ENCODE measurements at regions not wholly inside any gene's neighbourhood (a gene's known extent, or its start where the extent isn't known, plus 50 kb on each side); places are given as distances from the start of the nearest gene placed in this dataset.
"Not testable (repeated sequence)": the region's sequence is repeated elsewhere in the genome, so short reads cannot be mapped to it uniquely, and the experiment has no call there.

- no peak for DNase-seq (ENCODE audit: low read depth)
These were observed 552.8 kb downstream of the SLITRK5 start for GRCh38 chr13:88223958-88224357.

GRCh38 chr13:88235441-88235840 is 564.3 kb downstream of the SLITRK5 start:
- DNase-seq (ENCODE audit: low read depth), result no peak

GRCh38 chr13:88246239-88246638 is 575.1 kb downstream of the SLITRK5 start:
- no peak for DNase-seq (ENCODE audit: low read depth)

- DNase-seq (ENCODE audit: low read depth), result no peak
These were observed 577.2 kb downstream of the SLITRK5 start for GRCh38 chr13:88248393-88248792.

GRCh38 chr13:88257706-88258105 is 586.5 kb downstream of the SLITRK5 start:
- no peak for DNase-seq (ENCODE audit: low read depth)

DNA sequence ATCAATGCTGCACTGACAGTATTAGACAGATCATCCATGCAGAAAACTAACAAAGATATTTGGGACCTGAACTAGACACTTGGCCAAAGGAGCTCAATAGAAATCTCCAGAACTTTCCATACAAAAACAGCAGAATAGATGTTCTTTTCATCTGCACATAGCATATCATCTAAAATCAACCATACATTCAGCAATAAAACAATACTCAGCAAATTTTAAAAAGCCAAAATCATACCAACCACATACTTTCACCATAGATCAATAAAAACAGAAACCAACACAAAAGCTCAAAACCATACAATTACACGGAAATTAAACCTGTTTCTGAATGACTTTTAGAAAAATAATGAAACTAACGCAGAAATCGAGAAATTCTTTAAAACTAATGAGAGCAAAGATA is 592.6 kb downstream of the SLITRK5 start:
- no peak for DNase-seq (ENCODE audit: low read depth)

GRCh38 chr13:88281841-88282240 is 610.7 kb downstream of the SLITRK5 start:
- peak; percentile 2 for DNase-seq (ENCODE audit: low read depth)

DNA sequence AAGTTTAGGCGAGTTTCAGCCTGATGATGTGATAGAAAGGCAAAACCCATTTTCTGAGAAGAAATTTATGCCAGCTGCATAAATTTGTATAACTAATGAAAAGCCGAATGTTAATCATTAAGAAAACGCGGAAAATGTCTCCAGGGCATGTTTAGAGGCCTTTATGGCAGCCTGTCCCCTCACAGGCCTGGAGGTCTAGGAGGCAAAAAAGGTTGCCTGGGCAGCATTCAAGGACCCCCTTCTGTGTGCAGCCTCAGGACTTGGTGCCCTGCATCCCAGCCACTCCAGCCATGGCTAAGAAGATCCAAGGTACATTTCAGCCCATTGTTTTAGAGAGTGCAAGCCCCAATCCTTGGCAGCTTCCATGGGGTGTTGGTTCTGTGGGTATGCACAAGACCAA is 614.2 kb downstream of the SLITRK5 start:
- no peak for DNase-seq (ENCODE audit: low read depth)

- peak; percentile 22 for DNase-seq (ENCODE audit: low read depth)
These were observed 617.2 kb downstream of the SLITRK5 start for GRCh38 chr13:88288326-88288725.

DNA sequence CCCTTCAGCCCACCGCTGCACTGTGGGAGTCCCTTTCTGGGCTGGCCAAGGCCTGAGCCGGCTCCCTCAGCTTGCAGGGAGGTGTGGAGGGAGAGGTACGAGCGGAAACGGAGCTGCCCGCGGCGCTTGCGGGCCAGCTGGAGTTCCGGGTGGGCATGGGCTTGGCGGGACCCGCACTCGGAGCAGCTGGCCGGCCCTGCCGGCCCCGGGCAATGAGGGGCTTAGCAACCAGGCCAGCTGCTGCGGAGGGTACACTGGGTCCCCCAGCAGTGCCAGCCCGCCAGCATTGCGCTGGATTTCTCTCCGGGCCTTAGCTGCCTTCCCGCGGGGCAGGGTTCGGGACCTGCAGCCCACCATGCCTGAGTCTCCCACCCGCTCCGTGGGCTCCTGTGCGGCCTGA is 620.6 kb downstream of the SLITRK5 start:
- not testable (repeated sequence) for DNase-seq (ENCODE audit: low read depth)

GRCh38 chr13:88294368-88294767 is 623.2 kb downstream of the SLITRK5 start:
- DNase-seq (ENCODE audit: low read depth), result no peak

DNA sequence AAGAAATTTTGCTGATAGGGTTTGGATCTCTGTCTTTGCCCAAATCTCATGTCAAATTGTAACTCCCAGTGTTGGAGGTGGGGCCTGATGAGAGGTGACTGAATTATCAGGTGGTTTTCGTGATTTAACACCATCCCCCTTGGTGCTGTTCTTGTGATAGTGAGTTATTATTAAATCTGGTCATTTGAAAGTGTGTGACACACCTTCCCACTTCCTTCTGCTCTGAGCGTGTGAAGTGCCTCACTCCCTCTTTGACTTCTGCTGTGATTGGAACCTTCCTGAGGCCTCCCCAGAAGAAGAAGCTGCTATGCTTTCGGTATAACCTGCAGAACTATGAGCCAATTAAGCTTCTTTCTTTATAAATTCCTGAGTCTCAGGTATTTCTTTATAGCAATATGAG is 632.0 kb downstream of the SLITRK5 start:
- no peak for DNase-seq (ENCODE audit: low read depth)

DNA sequence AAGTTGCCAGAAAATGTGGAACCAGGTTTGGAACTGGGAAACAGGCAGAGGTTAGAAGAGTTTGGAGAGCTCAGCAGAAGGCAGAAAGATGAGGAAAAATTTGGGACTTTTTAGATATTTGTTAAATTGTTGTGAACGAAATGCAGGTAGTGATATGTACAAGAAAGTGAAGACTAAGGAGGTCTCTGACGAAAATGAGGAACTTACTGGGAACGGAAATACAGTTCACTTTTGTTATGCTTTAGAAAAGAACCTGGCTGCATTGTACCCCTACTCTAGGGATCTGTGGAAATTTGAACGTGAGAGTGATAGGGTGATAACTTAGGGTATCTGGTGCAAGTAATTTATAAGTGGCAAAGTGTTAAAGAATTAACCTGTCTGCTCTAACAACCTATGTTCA is 632.4 kb downstream of the SLITRK5 start:
- no peak for DNase-seq (ENCODE audit: low read depth)

DNA sequence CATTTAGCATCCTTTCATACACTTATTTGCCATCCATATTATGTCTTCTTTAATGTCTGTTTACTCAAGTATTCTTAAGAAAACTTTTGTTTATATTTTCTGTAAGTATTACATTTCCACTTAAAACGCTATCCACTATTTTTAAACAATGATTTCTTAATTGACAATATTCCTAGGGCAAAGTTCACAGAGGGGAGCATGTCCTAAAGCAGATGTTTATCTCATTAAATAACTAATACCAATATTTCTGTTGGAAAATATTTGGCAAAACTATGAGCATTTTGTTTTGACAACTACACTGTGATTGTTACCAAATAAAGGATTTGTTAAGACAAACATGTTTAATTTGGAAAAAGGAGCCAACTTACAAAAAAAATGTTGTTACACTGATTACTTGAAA is 643.3 kb downstream of the SLITRK5 start:
- DNase-seq (ENCODE audit: low read depth), result no peak

GRCh38 chr13:88329066-88329465 is 657.9 kb downstream of the SLITRK5 start:
- DNase-seq (ENCODE audit: low read depth), result no peak

- DNase-seq (ENCODE audit: low read depth), result no peak
These were observed 668.1 kb downstream of the SLITRK5 start for GRCh38 chr13:88339271-88339741.

DNA sequence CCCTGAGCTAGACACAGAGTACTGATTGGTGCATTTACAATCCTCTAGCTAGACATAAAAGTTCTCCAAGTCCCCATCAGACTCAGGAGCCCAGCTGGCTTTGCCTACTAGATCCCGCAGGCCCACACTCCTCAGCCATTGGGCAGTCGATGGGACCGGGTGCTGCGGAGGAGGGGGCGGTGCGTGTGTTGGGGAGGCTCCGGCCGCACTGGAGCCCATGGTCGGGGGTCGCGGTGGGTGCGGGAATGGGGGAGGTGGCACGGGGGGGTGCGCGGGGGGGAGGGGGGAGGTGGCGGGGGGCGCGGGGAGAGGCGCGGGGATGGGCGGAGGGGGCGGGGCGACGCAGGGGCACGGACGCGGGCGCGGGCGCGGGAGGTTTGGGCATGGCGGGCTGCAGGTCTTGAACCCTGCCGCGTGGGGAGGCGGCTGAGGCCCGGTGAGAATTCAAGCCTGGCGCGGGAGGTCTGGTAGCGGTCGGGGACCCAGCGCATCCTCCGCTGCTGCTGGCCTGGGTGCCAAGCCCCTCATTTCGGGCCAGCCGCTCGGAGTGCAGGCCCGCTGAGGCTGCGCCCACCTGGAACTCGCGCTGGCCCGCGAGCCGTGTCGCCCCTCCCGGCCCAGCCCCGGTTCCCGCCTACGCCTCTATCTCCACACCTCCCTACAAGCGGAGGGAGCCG is 674.1 kb downstream of the SLITRK5 start:
- DNase-seq (ENCODE audit: low read depth), result no peak

DNA sequence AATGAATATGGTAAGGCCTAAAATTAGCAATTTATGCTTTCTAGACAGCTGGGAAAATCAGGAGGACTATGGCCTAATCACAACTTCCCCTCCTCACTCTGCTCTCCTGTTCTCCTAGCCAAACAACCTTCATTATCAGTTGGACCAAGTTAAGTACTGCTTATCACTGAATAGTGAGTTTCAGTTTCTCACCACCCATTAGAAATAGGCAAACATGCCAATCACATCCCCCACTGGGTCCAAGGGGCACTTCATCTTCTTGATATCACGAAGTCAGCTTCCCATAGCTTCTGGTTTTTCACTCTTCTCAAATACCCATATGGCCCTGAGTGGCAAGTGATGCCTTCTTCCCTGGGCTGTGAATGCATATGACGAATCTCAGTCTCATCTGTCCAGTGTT is 689.6 kb downstream of the SLITRK5 start:
- DNase-seq (ENCODE audit: low read depth), result no peak

DNA sequence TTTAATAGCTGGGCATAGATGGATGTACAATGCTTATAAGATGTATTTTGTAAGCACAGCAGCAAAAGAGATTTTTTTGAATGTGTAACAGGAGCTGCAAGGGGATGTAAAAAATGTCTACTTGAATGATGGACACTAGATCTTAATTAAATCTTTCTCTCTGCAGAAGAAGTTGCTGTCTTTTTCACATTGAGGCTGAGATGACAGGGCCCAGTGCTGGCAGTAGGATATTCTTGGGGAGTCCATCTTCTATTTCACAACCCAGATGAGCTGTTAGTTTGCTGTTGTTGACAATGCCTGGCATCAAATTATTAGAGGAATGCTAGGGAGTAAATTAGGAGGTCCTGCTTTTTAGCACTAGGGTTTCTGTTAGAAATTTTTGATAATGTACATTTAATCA is 698.7 kb downstream of the SLITRK5 start:
- no peak for DNase-seq (ENCODE audit: low read depth)

DNA sequence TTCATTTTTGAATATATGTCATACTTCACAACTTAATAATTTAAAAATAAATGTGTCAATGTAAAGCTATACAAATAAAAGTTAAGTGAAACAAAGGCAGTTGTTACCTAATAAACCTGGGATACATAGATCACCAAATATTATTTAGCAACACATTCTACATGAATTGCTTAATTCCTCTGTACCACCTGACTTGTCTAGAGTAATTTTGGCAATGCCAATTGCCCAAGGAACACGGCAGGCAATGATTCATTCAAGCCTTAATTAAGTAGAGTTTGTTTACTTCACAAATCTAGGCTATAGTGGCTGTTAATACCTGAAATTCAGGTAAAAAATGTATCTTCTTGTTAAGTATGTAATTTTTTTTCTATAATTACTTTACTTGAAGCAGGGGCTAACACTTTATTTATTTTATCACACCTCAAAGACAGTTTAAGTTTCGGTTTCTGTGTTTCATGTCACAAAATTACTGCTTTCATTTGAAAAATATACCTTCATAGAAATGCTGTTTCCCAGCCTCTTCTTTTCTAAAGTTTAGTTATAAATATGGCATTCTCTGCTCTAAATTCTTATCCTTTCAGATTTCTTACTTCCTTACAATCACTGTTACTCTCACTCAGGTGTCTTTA is 705.7 kb downstream of the SLITRK5 start:
- no peak for DNase-seq (ENCODE audit: low read depth)

DNA sequence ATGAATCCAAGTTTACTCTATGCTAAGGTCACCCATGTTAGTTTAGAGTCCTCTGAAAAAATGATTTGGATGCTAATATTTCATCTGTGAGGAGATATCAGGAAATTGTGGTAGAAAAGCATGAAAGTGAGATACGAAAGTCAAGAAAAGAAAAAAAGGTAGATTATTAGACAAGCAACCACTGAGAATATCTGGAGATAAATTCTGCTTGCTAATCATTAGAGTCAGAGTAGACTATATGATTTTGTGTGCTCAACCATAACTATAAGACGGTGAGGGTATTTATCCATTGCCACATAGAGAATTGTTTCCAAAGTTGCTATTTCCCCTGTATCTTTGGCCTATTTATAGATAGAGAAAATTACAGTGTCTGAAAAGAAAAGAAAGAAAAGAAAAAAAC is 706.7 kb downstream of the SLITRK5 start:
- DNase-seq (ENCODE audit: low read depth), result no peak

DNA sequence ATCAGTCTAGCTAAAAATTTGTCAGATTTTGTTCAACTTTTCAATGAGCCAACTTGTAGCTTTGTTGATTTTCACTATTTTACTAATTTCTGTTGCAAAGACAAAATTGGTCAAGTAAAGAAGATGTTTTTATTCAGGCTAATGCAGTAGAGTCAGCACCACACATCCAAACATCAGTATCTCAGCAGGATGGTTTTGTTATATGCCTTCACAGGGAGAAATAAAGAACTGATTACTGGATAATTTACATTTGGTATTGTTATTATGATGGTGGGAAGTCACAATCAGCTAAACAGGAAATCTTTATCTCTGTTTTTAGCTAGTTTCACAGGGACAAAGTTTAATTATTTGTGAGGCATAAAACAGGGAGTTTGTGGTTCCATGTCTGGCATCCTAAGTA is 713.4 kb downstream of the SLITRK5 start:
- DNase-seq (ENCODE audit: low read depth), result no peak

DNA sequence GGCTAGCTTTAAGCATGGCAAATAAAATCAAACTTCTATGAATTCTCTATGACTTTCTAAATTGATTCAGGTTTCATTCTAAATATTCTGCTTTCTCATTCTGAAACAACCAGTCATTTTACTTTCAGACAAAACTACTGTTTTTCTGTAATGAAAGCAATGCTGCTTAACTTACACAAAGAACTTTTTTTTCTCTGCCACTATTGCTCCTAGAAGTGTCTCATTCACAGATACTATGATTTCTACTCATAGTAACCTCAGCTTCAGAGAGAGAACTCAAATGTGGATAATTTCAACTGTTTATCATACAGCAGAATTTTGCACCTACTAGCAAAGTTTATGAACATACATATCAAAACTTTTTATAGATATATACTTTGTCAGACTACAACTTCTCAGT is 724.6 kb downstream of the SLITRK5 start:
- DNase-seq (ENCODE audit: low read depth), result no peak

DNA sequence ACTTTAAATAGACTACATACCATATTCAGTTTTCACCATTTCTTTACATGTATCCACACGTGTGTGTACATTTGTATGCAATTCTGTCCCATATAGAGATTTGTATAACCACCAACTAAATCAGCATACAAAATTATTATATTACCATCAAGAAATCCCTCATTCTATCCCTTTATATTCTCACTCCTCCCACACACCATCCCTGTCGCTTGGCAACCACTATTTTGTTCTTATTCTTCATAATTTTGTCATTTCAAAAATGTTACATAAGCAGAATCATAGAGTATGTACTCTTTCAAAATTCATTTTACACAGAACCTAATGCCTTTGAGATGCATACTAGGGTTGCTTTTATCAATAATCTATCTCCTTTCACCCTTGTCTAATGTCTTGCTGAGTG is 740.5 kb downstream of the SLITRK5 start:
- DNase-seq (ENCODE audit: low read depth), result no peak
